ENCODE measurements at regions not wholly inside any gene's neighbourhood (a gene's known extent, or its start where the extent isn't known, plus 50 kb on each side); places are given as distances from the start of the nearest gene placed in this dataset.
A peak's percentile ranks its signal among the peaks of the same experiment; 100 is the strongest.

DNA sequence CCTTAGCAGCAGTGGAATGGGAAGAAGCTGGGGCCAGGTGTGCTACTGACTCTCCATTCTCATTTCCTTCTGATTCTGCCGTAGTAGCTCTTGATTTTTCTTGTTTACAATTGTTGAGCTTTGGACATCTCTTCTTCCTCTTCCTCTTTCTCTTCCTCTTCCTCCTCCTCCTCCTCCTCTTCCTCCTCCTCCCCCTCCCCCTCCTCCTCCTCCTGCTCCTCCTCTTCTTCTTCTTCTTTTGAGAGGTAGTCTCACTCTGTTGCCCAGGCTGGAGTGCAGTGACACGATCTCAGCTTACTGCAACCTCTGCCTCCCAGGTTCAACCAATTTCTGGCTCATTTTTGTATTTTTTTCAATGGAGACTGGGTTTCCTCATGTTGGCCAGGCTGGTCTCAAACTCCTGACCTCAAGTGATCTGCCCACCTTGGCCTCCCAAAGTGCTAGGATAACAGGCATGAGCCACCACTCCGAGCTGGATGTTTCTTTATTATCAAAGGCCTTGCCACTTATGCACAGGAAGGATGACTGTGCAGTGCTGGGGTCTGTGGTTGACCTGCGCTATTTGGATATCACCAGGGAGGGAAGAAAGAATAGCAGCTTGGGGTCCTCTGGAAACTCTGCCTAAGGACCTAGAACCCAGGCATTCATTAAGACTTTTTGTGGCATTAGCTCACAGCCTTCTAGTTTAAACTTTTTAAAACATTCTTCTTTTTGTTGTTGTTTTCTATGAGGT lies 127.8 kb upstream of the KCNJ16 start:
- POLR2A ChIA-PET: interaction anchor here (1.0 kb wide), 1 partner anchor 9 kb away, joined by 3 read pairs; no protein-coding TSS in a partner anchor
- Histone ChIP-seq H3K36me3 (ENCODE audit: control insufficient read depth, insufficient read depth, low read length) (no peaks in the 10 kb centered on the region; the same call in 2 of the 3 replicates), H3K9me1 (ENCODE audit: control insufficient read depth, insufficient read depth, low read length) (no peaks in the 10 kb centered on the region), H2AFZ (ENCODE audit: low read depth, low read length) (peak overlapping the region; percentile 44), H4K20me1 (replicated peaks; ENCODE audit: control insufficient read depth, insufficient read depth, low read length) (no peaks in the 10 kb centered on the region), H3K9ac (ENCODE audit: insufficient read depth in 1 of 2, low read depth in 2 of 2, low read length in 2 of 2) (peak overlapping the region in 1 of 2 experiments; percentile 7; a peak in 1 of 4 replicates), H3K79me2 (ENCODE audit: control insufficient read depth, insufficient read depth, low read length) (no peaks in the 10 kb centered on the region), H3K4me3 (no peak overlapping the region), H3K9me3 (replicated peaks; ENCODE audit: control insufficient read depth, insufficient read depth, low read depth, low read length) (0 out of 2 replicates have a peak, but pooled peaks cover 4% of the 10 kb centered on the region), H3K4me2 (ENCODE audit: insufficient read depth, low read length) (no peak overlapping the region), H3K4me1 (replicated peaks in 1 of 2; ENCODE audit: control insufficient read depth in 2 of 2, insufficient read depth in 2 of 2, low read length in 2 of 2) (peaks cover 0 to 2% of the 10 kb centered on the region in 2 experiments; a peak in 2 of 5 replicates), H3K27me3 (ENCODE audit: control insufficient read depth in 2 of 2, insufficient read depth in 2 of 2, low read length in 2 of 2) (no peaks in the 10 kb centered on the region), H3K27ac (ENCODE audit: extremely low read depth, low read depth, low read length) (peak overlapping the region; percentile 48)
- in situ Hi-C loops (cut with MboI): no loop called here
- DNase-seq (ENCODE audit: extremely low read depth in 1 of 4, low spot score in 3 of 4) (peak in 3 of 4 experiments; percentile 10 to 68 (median 57)), FAIRE-seq (peak; percentile 62), ATAC-seq (peak; percentile 88)
- intact Hi-C loops (cut with micrococcal nuclease): no loop called here
- 7% methylated on average over 4 of the region's 4 CpGs for WGBS (ENCODE audit: insufficient coverage, low coverage, missing lambda C conversion rate)
- CTCF ChIA-PET (ENCODE audit: low intra/inter-chr PET ratio): no interaction called here
- BruUV-seq (replicated peaks): no TSS peak
- TF ChIP-seq SMARCE1 (IDR thresholded peaks at IDR 0.05): 0 out of 2 replicates have a peak, but pooled peaks have one; percentile 16
- TF ChIP-seq, protein P1, sequence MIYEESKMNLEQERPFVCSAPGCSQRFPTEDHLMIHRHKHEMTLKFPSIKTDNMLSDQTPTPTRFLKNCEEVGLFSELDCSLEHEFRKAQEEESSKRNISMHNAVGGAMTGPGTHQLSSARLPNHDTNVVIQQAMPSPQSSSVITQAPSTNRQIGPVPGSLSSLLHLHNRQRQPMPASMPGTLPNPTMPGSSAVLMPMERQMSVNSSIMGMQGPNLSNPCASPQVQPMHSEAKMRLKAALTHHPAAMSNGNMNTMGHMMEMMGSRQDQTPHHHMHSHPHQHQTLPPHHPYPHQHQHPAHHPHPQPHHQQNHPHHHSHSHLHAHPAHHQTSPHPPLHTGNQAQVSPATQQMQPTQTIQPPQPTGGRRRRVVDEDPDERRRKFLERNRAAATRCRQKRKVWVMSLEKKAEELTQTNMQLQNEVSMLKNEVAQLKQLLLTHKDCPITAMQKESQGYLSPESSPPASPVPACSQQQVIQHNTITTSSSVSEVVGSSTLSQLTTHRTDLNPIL (CRISPR knock-in tag; IDR thresholded peaks at IDR 0.05): no peak
- TF ChIP-seq, protein P2, sequence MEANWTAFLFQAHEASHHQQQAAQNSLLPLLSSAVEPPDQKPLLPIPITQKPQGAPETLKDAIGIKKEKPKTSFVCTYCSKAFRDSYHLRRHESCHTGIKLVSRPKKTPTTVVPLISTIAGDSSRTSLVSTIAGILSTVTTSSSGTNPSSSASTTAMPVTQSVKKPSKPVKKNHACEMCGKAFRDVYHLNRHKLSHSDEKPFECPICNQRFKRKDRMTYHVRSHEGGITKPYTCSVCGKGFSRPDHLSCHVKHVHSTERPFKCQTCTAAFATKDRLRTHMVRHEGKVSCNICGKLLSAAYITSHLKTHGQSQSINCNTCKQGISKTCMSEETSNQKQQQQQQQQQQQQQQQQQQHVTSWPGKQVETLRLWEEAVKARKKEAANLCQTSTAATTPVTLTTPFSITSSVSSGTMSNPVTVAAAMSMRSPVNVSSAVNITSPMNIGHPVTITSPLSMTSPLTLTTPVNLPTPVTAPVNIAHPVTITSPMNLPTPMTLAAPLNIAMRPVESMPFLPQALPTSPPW (CRISPR knock-in tag; IDR thresholded peaks at IDR 0.05): no peak
- no peak for TF ChIP-seq ZNF583 (CRISPR knock-in tag; IDR thresholded peaks at IDR 0.05)
- 0 out of 2 replicates have a peak, but pooled peaks have one; percentile 31 for TF ChIP-seq ARID1B (IDR thresholded peaks at IDR 0.05)
- peak; percentile 71 for TF ChIP-seq MAFG (tag; conservative IDR thresholded peaks at IDR 0.05)
- 0 out of 2 replicates have a peak, but pooled peaks have one; percentile 27 for TF ChIP-seq DPF2 (IDR thresholded peaks at IDR 0.05)
- no peak for TF ChIP-seq MECOM (CRISPR knock-in tag; IDR thresholded peaks at IDR 0.05)
- 0 out of 2 replicates have a peak, but pooled peaks have one; percentile 32 for TF ChIP-seq MAFF (IDR thresholded peaks at IDR 0.05; ENCODE audit: low read length)
- no peak for TF ChIP-seq TGIF2 (CRISPR knock-in tag; IDR thresholded peaks at IDR 0.05)
- TF ChIP-seq SUPT5H (IDR thresholded peaks at IDR 0.05): no peak
- no peak for TF ChIP-seq FOXK1 (CRISPR knock-in tag; IDR thresholded peaks at IDR 0.05; ENCODE audit: borderline replicate concordance)
- TF ChIP-seq, protein P3, sequence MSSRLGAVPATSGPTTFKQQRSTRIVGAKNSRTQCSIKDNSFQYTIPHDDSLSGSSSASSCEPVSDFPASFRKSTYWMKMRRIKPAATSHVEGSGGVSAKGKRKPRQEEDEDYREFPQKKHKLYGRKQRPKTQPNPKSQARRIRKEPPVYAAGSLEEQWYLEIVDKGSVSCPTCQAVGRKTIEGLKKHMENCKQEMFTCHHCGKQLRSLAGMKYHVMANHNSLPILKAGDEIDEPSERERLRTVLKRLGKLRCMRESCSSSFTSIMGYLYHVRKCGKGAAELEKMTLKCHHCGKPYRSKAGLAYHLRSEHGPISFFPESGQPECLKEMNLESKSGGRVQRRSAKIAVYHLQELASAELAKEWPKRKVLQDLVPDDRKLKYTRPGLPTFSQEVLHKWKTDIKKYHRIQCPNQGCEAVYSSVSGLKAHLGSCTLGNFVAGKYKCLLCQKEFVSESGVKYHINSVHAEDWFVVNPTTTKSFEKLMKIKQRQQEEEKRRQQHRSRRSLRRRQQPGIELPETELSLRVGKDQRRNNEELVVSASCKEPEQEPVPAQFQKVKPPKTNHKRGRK (tag; IDR thresholded peaks at IDR 0.05): 0 out of 2 replicates have a peak, but pooled peaks have one; percentile 12
- peak; percentile 82 for TF ChIP-seq NFE2 (IDR thresholded peaks at IDR 0.05; ENCODE audit: low read depth)
- TF ChIP-seq, protein P4, sequence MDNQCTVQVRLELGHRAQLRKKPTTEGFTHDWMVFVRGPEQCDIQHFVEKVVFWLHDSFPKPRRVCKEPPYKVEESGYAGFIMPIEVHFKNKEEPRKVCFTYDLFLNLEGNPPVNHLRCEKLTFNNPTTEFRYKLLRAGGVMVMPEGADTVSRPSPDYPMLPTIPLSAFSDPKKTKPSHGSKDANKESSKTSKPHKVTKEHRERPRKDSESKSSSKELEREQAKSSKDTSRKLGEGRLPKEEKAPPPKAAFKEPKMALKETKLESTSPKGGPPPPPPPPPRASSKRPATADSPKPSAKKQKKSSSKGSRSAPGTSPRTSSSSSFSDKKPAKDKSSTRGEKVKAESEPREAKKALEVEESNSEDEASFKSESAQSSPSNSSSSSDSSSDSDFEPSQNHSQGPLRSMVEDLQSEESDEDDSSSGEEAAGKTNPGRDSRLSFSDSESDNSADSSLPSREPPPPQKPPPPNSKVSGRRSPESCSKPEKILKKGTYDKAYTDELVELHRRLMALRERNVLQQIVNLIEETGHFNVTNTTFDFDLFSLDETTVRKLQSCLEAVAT (IDR thresholded peaks at IDR 0.05): no peak
- no peak for TF ChIP-seq KAT7 (CRISPR knock-in tag; IDR thresholded peaks at IDR 0.05; ENCODE audit: borderline replicate concordance)
- TF ChIP-seq ZBTB8A (IDR thresholded peaks at IDR 0.05; ENCODE audit: partially characterized antibody): no peak
- 0 out of 2 replicates have a peak, but pooled peaks have one; percentile 10 for TF ChIP-seq SPI1 (IDR thresholded peaks at IDR 0.05; ENCODE audit: borderline replicate concordance, low read depth, low read length)

Data from K562 (cell line).